ENCODE measurements at regions not wholly inside any gene's neighbourhood (a gene's known extent, or its start where the extent isn't known, plus 50 kb on each side); places are given as distances from the start of the nearest gene placed in this dataset.

DNA sequence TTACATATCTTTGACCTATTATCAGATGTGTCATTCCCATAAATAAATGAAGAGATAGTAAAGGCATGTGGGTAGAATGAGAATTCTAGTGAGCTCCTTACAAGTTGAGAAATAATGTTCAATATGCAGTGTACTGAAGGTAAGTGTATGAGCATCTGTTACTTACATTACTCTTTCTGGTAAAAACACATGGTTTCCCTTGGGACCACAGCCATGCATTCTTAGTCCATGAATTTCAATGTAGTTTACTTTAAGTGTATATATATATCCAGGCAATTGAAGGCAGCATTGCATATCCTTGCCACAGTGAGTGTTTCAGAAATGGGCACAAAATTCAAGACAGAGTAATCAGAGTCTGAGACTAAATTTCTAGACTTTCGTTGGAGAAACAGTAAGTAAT is 277.2 kb downstream of the CXXC4 start:
- Histone ChIP-seq H3K4me3 (ENCODE audit: low read length) (no peak overlapping the region), H3K36me3 (ENCODE audit: control insufficient read depth, low read depth, low read length) (no peaks in the 10 kb centered on the region), H3K9ac (ENCODE audit: low read length) (no peak overlapping the region), H3K27me3 (ENCODE audit: control insufficient read depth, insufficient read depth, low read length) (no peaks in the 10 kb centered on the region), H3K27ac (ENCODE audit: low read length) (no peak overlapping the region), H3K9me3 (ENCODE audit: control insufficient read depth, low read depth, low read length) (no peaks in the 10 kb centered on the region), H3K4me1 (ENCODE audit: control insufficient read depth, low read depth, low read length) (no peaks in the 10 kb centered on the region)

DNA sequence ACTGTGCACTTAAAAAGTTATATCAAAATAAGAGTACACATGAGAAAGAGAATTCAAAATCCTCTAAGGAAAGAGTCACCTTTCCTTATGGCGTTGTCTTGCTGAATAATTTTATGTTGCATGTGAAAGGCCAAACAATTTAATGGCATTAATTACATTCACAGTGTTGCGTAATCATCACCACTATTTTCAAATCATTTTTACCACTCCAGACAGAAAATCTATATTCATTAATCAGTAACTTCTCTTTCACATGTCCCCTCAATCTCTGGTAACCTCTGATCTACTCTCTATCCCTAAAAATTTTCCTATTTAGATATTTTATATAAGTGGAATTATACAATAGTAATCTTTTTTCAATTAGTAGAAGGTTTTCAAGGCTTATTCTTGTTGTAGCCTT is 283.0 kb downstream of the CXXC4 start:
- H3K9ac ChIP-seq (ENCODE audit: low read length) = no peak overlapping the region
- no peaks in the 10 kb centered on the region for H3K4me1 ChIP-seq (ENCODE audit: control insufficient read depth, low read depth, low read length)
- H3K4me3 ChIP-seq (ENCODE audit: low read length) = no peak overlapping the region
- no peaks in the 10 kb centered on the region for H3K9me3 ChIP-seq (ENCODE audit: control insufficient read depth, low read depth, low read length)
- no peaks in the 10 kb centered on the region for H3K36me3 ChIP-seq (ENCODE audit: control insufficient read depth, low read depth, low read length)
- H3K27me3 ChIP-seq (ENCODE audit: control insufficient read depth, insufficient read depth, low read length) = no peaks in the 10 kb centered on the region
- no peak overlapping the region for H3K27ac ChIP-seq (ENCODE audit: low read length)

DNA sequence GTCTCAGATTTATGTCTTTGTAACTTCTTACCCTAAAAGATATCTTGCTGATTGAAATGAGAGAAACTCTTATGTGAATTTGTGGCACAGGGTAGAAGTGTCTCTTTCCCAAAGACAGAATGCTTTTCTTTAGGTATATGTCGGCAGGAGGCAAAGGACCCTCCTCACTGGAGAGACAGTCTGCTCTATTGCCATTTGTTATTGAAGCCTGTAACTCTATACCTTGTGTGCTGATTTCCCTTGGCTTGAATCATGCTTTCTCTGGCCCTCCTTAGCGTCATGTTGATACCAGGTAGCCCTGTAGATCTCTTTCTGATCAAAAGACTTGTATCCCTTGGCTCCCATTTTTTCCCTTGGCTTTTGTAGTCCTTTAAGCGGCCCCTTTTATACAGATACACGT is 284.3 kb downstream of the CXXC4 start:
- Histone ChIP-seq H3K4me3 (ENCODE audit: low read length) (no peak overlapping the region), H3K36me3 (ENCODE audit: control insufficient read depth, low read depth, low read length) (no peaks in the 10 kb centered on the region), H3K27me3 (ENCODE audit: control insufficient read depth, insufficient read depth, low read length) (no peaks in the 10 kb centered on the region)

DNA sequence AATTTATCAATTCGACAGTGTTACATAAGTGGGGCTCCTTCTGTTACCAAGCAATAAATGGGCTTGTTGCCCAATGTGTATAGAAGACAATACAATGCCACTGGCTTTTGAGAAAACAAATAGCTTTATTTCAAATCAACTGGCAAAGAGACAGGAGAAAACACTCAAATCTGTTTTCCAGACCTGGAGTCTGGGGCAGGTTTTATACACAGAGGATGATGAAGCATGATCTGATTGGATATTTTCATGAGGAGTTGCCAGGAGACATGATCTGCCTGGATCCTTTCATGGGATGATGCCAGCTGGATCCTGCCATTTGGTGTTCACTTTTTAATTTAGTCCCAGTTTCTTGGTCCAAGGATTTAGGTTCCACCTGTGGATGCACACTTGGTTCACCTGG is 287.9 kb downstream of the CXXC4 start:
- Histone ChIP-seq H3K27ac (ENCODE audit: low read length) (no peak overlapping the region), H3K27me3 (ENCODE audit: control insufficient read depth, insufficient read depth, low read length) (no peaks in the 10 kb centered on the region), H3K9ac (ENCODE audit: low read length) (no peak overlapping the region), H3K9me3 (ENCODE audit: control insufficient read depth, low read depth, low read length) (no peaks in the 10 kb centered on the region), H3K4me1 (ENCODE audit: control insufficient read depth, low read depth, low read length) (no peaks in the 10 kb centered on the region), H3K4me3 (ENCODE audit: low read length) (no peak overlapping the region), H3K36me3 (ENCODE audit: control insufficient read depth, low read depth, low read length) (no peaks in the 10 kb centered on the region)

More for the DNA sequence above, 284.3 kb downstream of the CXXC4 start:
- H3K9me3 ChIP-seq (ENCODE audit: control insufficient read depth, low read depth, low read length) = no peaks in the 10 kb centered on the region
- no peak overlapping the region for H3K27ac ChIP-seq (ENCODE audit: low read length)
- no peaks in the 10 kb centered on the region for H3K4me1 ChIP-seq (ENCODE audit: control insufficient read depth, low read depth, low read length)
- no peak overlapping the region for H3K9ac ChIP-seq (ENCODE audit: low read length)

DNA sequence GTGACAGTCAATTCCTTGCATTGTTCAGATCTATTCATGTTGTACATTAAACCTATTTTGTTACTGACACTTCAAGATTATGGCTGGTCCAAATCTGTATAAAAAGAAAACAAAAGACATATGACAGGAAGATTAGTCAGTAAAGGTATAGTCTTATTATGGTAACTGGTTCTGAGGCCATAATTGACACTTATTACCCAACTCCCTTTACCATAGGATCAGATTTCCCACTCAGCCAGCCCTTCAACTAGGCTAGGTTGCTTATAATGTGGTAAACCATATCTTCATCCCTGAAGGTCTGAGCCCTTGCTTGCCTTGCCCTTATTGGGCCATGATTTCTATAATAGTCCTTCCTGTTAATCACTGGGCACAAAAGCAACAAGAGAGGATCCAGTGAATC is 289.6 kb downstream of the CXXC4 start:
- Histone ChIP-seq H3K36me3 (ENCODE audit: control insufficient read depth, low read depth, low read length) (no peaks in the 10 kb centered on the region), H3K27me3 (ENCODE audit: control insufficient read depth, insufficient read depth, low read length) (no peaks in the 10 kb centered on the region), H3K4me1 (ENCODE audit: control insufficient read depth, low read depth, low read length) (no peaks in the 10 kb centered on the region), H3K27ac (ENCODE audit: low read length) (no peak overlapping the region), H3K9me3 (ENCODE audit: control insufficient read depth, low read depth, low read length) (no peaks in the 10 kb centered on the region), H3K4me3 (ENCODE audit: low read length) (no peak overlapping the region), H3K9ac (ENCODE audit: low read length) (no peak overlapping the region)

DNA sequence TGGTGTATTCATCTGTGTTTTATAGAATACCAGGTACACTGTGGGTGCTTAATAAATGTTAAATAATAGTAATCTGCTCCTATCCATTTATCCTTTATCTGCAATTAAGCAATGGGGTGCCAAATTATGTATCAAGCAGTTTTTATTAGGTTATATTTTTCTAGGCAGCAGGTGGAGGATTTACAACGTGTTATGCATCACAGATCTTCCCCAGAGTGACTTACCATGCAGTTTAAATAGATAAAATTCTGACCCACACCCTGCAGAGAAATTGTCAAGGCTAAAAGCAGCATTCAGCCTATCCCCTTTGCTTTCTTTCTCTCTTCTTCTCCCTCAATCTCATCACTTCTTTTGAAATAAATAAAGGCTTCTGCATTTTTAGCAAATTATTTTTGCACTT is 306.4 kb downstream of the CXXC4 start:
- no peaks in the 10 kb centered on the region for H3K36me3 ChIP-seq (ENCODE audit: control insufficient read depth, low read depth, low read length)
- H3K4me1 ChIP-seq (ENCODE audit: control insufficient read depth, low read depth, low read length) = no peaks in the 10 kb centered on the region
- no peak overlapping the region for H3K9ac ChIP-seq (ENCODE audit: low read length)
- no peaks in the 10 kb centered on the region for H3K27me3 ChIP-seq (ENCODE audit: control insufficient read depth, insufficient read depth, low read length)
- H3K27ac ChIP-seq (ENCODE audit: low read length) = no peak overlapping the region
- no peaks in the 10 kb centered on the region for H3K9me3 ChIP-seq (ENCODE audit: control insufficient read depth, low read depth, low read length)
- H3K4me3 ChIP-seq (ENCODE audit: low read length) = no peak overlapping the region

DNA sequence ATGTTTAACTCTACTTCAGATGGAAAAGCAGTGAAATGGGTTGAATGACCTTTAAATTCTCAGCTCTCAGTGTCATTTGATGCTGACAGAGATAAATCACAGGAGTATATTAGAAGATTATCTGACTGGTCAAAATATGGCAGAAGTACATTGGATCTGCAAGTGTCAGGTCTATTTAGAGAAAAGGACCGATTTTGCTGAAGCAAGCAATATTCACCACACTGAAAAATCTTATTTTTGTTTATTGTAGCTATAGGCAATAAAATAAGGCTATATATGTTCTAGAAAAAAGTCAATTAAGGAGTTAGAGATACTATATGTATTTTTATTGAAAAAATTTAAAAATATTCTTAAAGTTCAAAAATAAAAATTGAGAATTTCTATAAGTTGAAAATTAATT is 325.3 kb downstream of the CXXC4 start:
- Histone ChIP-seq H3K4me3 (ENCODE audit: low read length) (no peak overlapping the region), H3K27ac (ENCODE audit: low read length) (no peak overlapping the region), H3K36me3 (ENCODE audit: control insufficient read depth, low read depth, low read length) (no peaks in the 10 kb centered on the region), H3K9me3 (ENCODE audit: control insufficient read depth, low read depth, low read length) (no peaks in the 10 kb centered on the region), H3K4me1 (ENCODE audit: control insufficient read depth, low read depth, low read length) (no peaks in the 10 kb centered on the region), H3K9ac (ENCODE audit: low read length) (no peak overlapping the region), H3K27me3 (ENCODE audit: control insufficient read depth, insufficient read depth, low read length) (no peaks in the 10 kb centered on the region)

DNA sequence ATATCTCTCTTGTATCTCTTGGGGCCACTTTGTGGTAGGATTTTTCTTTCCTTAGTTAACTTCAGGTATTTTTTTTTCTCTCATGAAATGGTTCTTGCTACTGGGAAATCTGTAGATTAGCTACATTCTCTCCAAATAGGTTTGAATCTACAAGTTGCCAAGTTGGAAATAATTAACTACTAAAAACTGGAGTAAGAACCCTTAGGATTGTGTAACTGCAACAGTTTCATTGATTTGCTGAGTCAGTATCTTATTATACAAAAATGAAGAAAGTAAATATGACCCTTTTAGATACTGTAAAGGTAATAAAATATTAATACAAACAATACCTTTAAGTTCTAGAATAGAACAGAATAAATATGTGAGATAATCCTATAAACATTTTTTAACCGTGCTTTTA is 327.9 kb downstream of the CXXC4 start:
- Histone ChIP-seq H3K4me3 (ENCODE audit: low read length) (no peak overlapping the region), H3K36me3 (ENCODE audit: control insufficient read depth, low read depth, low read length) (no peaks in the 10 kb centered on the region), H3K4me1 (ENCODE audit: control insufficient read depth, low read depth, low read length) (no peaks in the 10 kb centered on the region), H3K27ac (ENCODE audit: low read length) (no peak overlapping the region), H3K9ac (ENCODE audit: low read length) (no peak overlapping the region), H3K27me3 (ENCODE audit: control insufficient read depth, insufficient read depth, low read length) (no peaks in the 10 kb centered on the region), H3K9me3 (ENCODE audit: control insufficient read depth, low read depth, low read length) (no peaks in the 10 kb centered on the region)

DNA sequence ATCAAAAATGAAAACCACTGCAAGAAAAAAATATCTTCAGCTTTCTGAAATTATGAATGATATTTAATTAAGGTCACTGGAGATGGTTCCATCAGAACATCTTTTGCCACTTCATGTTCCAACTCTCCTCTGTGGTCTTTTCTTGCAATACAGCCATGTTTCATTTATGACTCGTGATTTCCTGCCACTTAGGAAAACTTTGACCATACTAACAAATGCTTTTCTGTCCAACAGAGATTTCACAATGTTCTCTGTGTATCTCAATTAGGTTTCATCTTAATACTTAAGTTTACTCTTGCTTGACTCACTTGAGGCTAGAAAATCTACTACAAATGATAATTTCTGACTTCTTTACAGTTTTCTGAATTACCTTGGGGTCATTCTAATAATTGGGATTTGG is 330.9 kb downstream of the CXXC4 start:
- Histone ChIP-seq H3K9ac (ENCODE audit: low read length) (no peak overlapping the region), H3K36me3 (ENCODE audit: control insufficient read depth, low read depth, low read length) (no peaks in the 10 kb centered on the region), H3K9me3 (ENCODE audit: control insufficient read depth, low read depth, low read length) (no peaks in the 10 kb centered on the region), H3K4me3 (ENCODE audit: low read length) (no peak overlapping the region), H3K27me3 (ENCODE audit: control insufficient read depth, insufficient read depth, low read length) (no peaks in the 10 kb centered on the region), H3K4me1 (ENCODE audit: control insufficient read depth, low read depth, low read length) (no peaks in the 10 kb centered on the region), H3K27ac (ENCODE audit: low read length) (no peak overlapping the region)

DNA sequence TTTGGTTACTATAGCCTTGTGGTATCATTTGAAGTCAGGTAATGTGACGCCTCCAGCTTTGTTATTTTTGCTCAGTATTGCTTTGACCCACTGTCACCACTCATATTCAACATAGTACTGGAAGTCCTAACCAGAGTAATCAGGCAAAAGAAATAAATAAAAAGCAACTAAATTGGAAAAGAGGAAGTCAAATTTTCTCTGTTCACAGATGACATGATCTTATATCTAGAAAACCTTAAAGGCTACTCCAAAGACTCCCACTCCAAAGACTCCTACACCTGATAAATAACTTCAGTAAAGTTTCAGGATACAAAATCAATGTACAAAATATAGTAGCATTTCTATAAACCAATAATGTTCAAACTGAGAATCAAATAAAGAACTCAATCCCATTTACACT is 348.6 kb downstream of the CXXC4 start:
- Histone ChIP-seq H3K4me1 (ENCODE audit: control insufficient read depth, low read depth, low read length) (no peaks in the 10 kb centered on the region), H3K36me3 (ENCODE audit: control insufficient read depth, low read depth, low read length) (no peaks in the 10 kb centered on the region)

DNA sequence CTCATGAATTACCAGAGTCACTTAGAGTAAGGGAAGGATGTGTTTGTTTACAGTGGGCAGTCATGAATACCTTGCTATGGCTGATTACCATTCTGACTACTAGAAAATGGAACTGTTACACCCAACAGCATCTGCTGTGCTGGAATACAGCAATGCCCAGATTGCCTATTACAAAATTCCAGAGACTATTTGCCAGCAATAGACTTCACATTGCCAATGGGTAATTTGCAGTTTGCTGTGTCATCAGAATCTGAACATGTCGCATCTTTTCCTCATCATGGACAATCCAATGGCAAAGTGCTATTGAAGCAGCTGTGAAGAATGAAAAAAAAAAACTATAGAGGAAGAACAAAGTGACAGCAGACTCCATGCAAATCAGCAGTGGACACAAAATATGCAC is 356.6 kb downstream of the CXXC4 start:
- H3K27ac ChIP-seq (ENCODE audit: low read length) = no peak overlapping the region
- no peaks in the 10 kb centered on the region for H3K4me1 ChIP-seq (ENCODE audit: control insufficient read depth, low read depth, low read length)
- no peak overlapping the region for H3K4me3 ChIP-seq (ENCODE audit: low read length)

More for the DNA sequence above, 348.6 kb downstream of the CXXC4 start:
- Histone ChIP-seq H3K27me3 (ENCODE audit: control insufficient read depth, insufficient read depth, low read length) (no peaks in the 10 kb centered on the region), H3K9me3 (ENCODE audit: control insufficient read depth, low read depth, low read length) (no peaks in the 10 kb centered on the region), H3K27ac (ENCODE audit: low read length) (no peak overlapping the region), H3K9ac (ENCODE audit: low read length) (no peak overlapping the region), H3K4me3 (ENCODE audit: low read length) (no peak overlapping the region)

DNA sequence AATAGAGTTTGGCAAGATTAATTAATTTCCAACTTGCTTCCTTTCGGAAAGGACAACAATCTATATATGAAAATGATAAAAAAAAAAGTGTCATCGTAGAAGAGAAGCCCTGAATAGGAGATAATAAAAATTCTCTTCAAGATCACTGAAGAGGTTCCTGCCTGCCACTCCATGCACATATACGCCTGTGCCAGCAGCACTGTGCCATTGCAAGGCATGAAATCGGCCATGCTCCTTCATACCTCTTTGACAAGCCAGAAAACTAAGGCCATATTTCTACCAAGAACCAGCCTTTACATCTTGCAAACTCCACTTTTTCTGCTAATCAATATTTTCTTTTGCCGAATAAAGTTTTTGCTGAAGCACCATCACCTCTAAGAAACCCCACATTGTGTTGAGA is 365.5 kb downstream of the CXXC4 start:
- Histone ChIP-seq H3K9ac (ENCODE audit: low read length) (no peak overlapping the region), H3K36me3 (ENCODE audit: control insufficient read depth, low read depth, low read length) (no peaks in the 10 kb centered on the region), H3K9me3 (ENCODE audit: control insufficient read depth, low read depth, low read length) (no peaks in the 10 kb centered on the region), H3K4me1 (ENCODE audit: control insufficient read depth, low read depth, low read length) (no peaks in the 10 kb centered on the region), H3K4me3 (ENCODE audit: low read length) (no peak overlapping the region), H3K27ac (ENCODE audit: low read length) (no peak overlapping the region), H3K27me3 (ENCODE audit: control insufficient read depth, insufficient read depth, low read length) (no peaks in the 10 kb centered on the region)

More for the DNA sequence above, 356.6 kb downstream of the CXXC4 start:
- Histone ChIP-seq H3K36me3 (ENCODE audit: control insufficient read depth, low read depth, low read length) (no peaks in the 10 kb centered on the region), H3K9me3 (ENCODE audit: control insufficient read depth, low read depth, low read length) (no peaks in the 10 kb centered on the region), H3K9ac (ENCODE audit: low read length) (no peak overlapping the region), H3K27me3 (ENCODE audit: control insufficient read depth, insufficient read depth, low read length) (no peaks in the 10 kb centered on the region)

Measured in iPS-18a (cell line).